GM18519 (cell line): ENCODE measurements at regions not wholly inside any gene's neighbourhood (a gene's known extent, or its start where the extent isn't known, plus 50 kb on each side); places are given as distances from the start of the nearest gene placed in this dataset.

Experiments used
- ATAC-seq: cut with Tn5 transposase; IDR thresholded peaks from one replicate; pipeline ENCODE4 v1.9.1; 2021; ENCODE audit warnings: mild to moderate bottlenecking, moderate library complexity; ENCODE audit not compliant: unreplicated experiment, low FRiP score

- no peak for ATAC-seq
Observed at GRCh38 chr10:92747066-92747465, 57.3 kb downstream of the HHEX start.

GRCh38 chr10:92747600-92747999 lies 57.8 kb downstream of the HHEX start:
- ATAC-seq, result no peak

GRCh38 chr10:92750791-92751533 lies 61.2 kb downstream of the HHEX start:
- no peak for ATAC-seq

GRCh38 chr10:92751534-92751811 lies 61.7 kb downstream of the HHEX start:
- no peak for ATAC-seq

GRCh38 chr10:92751827-92752226 lies 62.1 kb downstream of the HHEX start:
- ATAC-seq, result no peak

GRCh38 chr10:92753865-92754264 lies 64.1 kb downstream of the HHEX start:
- ATAC-seq, result no peak

- no peak for ATAC-seq
Observed at GRCh38 chr10:92755725-92756124, 66.0 kb downstream of the HHEX start.

- ATAC-seq, result peak; percentile 85
Observed at GRCh38 chr10:92756201-92757065, 66.7 kb downstream of the HHEX start.

- ATAC-seq, result no peak
Observed at GRCh38 chr10:92757066-92757710, 67.4 kb downstream of the HHEX start.

GRCh38 chr10:92757711-92758104 lies 68.0 kb downstream of the HHEX start:
- ATAC-seq, result no peak

GRCh38 chr10:92758594-92758993 lies 68.8 kb downstream of the HHEX start:
- ATAC-seq, result no peak

- no peak for ATAC-seq
Observed at GRCh38 chr10:92760609-92761008, 70.9 kb downstream of the HHEX start.

- no peak for ATAC-seq
Observed at GRCh38 chr10:92761571-92761970, 71.8 kb downstream of the HHEX start.

GRCh38 chr10:92763634-92764155 lies 73.9 kb downstream of the HHEX start:
- ATAC-seq, result no peak

GRCh38 chr10:92766451-92766850 lies 76.7 kb downstream of the HHEX start:
- no peak for ATAC-seq

GRCh38 chr10:92768104-92768503 lies 78.3 kb downstream of the HHEX start:
- ATAC-seq, result no peak

- ATAC-seq, result no peak
Observed at GRCh38 chr10:92773776-92774175, 74.5 kb upstream of the EXOC6 start.

- ATAC-seq, result no peak
Observed at GRCh38 chr10:92778091-92778490, 70.2 kb upstream of the EXOC6 start.

GRCh38 chr10:92785118-92785517 lies 63.2 kb upstream of the EXOC6 start:
- ATAC-seq, result no peak

GRCh38 chr10:92787557-92788152 lies 60.7 kb upstream of the EXOC6 start:
- no peak for ATAC-seq

- ATAC-seq, result no peak
Observed at GRCh38 chr10:92789067-92789466, 59.3 kb upstream of the EXOC6 start.
